ENCODE measurements at regions not wholly inside any gene's neighbourhood (a gene's known extent, or its start where the extent isn't known, plus 50 kb on each side); places are given as distances from the start of the nearest gene placed in this dataset.
A peak's percentile ranks its signal among the peaks of the same experiment; 100 is the strongest.

GRCh38 chr3:61358364-61358763 is 107.1 kb upstream of the FHIT start:
- H3K36me3 ChIP-seq (ENCODE audit: control insufficient read depth, insufficient read depth, low read length) = no peaks in the 10 kb centered on the region
- peak; percentile 70 for DNase-seq (ENCODE audit: extremely low read depth, insufficient read length)
- no peak overlapping the region for H3K4me3 ChIP-seq (replicated peaks; ENCODE audit: low read depth, low read length)
- TF ChIP-seq, protein P1, sequence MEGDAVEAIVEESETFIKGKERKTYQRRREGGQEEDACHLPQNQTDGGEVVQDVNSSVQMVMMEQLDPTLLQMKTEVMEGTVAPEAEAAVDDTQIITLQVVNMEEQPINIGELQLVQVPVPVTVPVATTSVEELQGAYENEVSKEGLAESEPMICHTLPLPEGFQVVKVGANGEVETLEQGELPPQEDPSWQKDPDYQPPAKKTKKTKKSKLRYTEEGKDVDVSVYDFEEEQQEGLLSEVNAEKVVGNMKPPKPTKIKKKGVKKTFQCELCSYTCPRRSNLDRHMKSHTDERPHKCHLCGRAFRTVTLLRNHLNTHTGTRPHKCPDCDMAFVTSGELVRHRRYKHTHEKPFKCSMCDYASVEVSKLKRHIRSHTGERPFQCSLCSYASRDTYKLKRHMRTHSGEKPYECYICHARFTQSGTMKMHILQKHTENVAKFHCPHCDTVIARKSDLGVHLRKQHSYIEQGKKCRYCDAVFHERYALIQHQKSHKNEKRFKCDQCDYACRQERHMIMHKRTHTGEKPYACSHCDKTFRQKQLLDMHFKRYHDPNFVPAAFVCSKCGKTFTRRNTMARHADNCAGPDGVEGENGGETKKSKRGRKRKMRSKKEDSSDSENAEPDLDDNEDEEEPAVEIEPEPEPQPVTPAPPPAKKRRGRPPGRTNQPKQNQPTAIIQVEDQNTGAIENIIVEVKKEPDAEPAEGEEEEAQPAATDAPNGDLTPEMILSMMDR (IDR thresholded peaks at IDR 0.05; ENCODE audit: insufficient read depth, low read length, poor library complexity, severe bottlenecking) = no peak
- no peaks in the 10 kb centered on the region for H3K27me3 ChIP-seq (replicated peaks; ENCODE audit: control insufficient read depth, insufficient read depth, low read length)

GRCh38 chr3:61360297-61360965 is 109.2 kb upstream of the FHIT start:
- TF ChIP-seq, protein P1 (IDR thresholded peaks at IDR 0.05; ENCODE audit: insufficient read depth, low read length, poor library complexity, severe bottlenecking) = no peak
- no peaks in the 10 kb centered on the region for H3K27me3 ChIP-seq (replicated peaks; ENCODE audit: control insufficient read depth, insufficient read depth, low read length)
- no peak overlapping the region for H3K4me3 ChIP-seq (replicated peaks; ENCODE audit: low read depth, low read length)
- no peak for DNase-seq (ENCODE audit: extremely low read depth, insufficient read length)
- H3K36me3 ChIP-seq (ENCODE audit: control insufficient read depth, insufficient read depth, low read length) = no peaks in the 10 kb centered on the region

DNA sequence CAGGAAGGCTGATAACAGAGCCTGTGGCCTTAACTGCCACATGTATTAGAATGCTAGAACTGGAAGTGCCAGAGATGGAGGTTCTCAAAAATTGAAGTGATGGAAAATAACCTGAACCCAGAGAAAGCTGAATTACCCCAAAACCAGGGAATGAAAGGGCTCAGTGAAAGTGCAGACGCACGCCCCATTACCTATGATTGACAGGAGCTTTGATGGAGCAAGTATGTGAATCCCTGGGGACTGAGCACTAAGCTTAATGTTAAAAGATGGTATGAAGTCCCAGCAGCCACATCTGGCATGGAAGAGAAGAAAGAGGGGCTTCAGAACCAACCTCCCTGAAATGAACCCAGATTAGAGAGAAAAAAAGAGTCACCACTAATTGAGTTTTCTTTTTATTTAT is 118.4 kb upstream of the FHIT start:
- TF ChIP-seq, protein P1 (IDR thresholded peaks at IDR 0.05; ENCODE audit: insufficient read depth, low read length, poor library complexity, severe bottlenecking) = no peak
- no peaks in the 10 kb centered on the region for H3K36me3 ChIP-seq (ENCODE audit: control insufficient read depth, insufficient read depth, low read length)
- H3K4me3 ChIP-seq (replicated peaks; ENCODE audit: low read depth, low read length) = no peak overlapping the region
- H3K27me3 ChIP-seq (replicated peaks; ENCODE audit: control insufficient read depth, insufficient read depth, low read length) = no peaks in the 10 kb centered on the region
- DNase-seq (ENCODE audit: extremely low read depth, insufficient read length) = no peak

DNA sequence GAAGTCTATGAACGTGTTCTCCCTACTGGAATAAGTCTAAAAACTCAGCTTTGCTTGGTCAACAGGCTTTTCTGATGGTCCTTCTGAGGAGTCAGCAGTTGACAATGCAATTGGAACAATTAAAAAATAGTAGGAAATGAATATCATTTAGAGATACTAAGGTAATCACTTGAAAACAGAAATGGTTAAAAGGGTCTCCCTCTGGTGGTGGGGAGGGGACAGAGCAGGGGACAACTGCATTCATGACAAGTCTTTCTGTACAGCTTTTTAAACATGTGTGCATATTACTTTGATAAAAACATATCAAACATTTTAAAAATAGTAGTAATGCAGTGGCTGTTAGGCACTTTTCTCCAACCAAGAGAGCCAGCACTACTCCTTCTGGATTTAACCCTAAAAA is 119.9 kb upstream of the FHIT start:
- no peaks in the 10 kb centered on the region for H3K27me3 ChIP-seq (replicated peaks; ENCODE audit: control insufficient read depth, insufficient read depth, low read length)
- H3K4me3 ChIP-seq (replicated peaks; ENCODE audit: low read depth, low read length) = no peak overlapping the region
- TF ChIP-seq, protein P1 (IDR thresholded peaks at IDR 0.05; ENCODE audit: insufficient read depth, low read length, poor library complexity, severe bottlenecking) = peak; percentile 76
- DNase-seq (ENCODE audit: extremely low read depth, insufficient read length) = no peak
- no peaks in the 10 kb centered on the region for H3K36me3 ChIP-seq (ENCODE audit: control insufficient read depth, insufficient read depth, low read length)

GRCh38 chr3:61372723-61373122 is 121.5 kb upstream of the FHIT start:
- TF ChIP-seq, protein P1 (IDR thresholded peaks at IDR 0.05; ENCODE audit: insufficient read depth, low read length, poor library complexity, severe bottlenecking) = no peak
- DNase-seq (ENCODE audit: extremely low read depth, insufficient read length) = no peak
- Histone ChIP-seq H3K27me3 (replicated peaks; ENCODE audit: control insufficient read depth, insufficient read depth, low read length) (no peaks in the 10 kb centered on the region), H3K36me3 (ENCODE audit: control insufficient read depth, insufficient read depth, low read length) (no peaks in the 10 kb centered on the region), H3K4me3 (replicated peaks; ENCODE audit: low read depth, low read length) (no peak overlapping the region)

DNA sequence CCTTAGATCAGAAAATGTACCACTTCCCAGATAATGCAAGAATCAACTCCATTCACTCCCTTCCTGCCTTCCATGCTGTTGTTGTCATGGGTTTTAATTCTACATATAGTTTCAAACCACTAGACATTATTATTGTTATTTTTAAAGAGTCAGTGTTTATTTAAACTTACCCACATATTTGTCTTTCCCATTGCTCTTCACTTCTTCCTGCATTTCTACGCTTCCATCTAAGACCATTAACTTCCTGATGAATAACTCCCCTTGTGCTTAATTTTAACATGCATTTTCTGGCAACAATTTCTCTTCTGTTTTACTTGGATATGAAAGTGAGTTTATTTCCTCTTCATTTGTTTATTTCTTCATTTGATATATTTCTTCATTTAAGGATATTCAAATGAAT is 127.1 kb upstream of the FHIT start:
- Histone ChIP-seq H3K4me3 (replicated peaks; ENCODE audit: low read depth, low read length) (no peak overlapping the region), H3K27me3 (replicated peaks; ENCODE audit: control insufficient read depth, insufficient read depth, low read length) (no peaks in the 10 kb centered on the region), H3K36me3 (ENCODE audit: control insufficient read depth, insufficient read depth, low read length) (no peaks in the 10 kb centered on the region)
- no peak for DNase-seq (ENCODE audit: extremely low read depth, insufficient read length)
- TF ChIP-seq, protein P1 (IDR thresholded peaks at IDR 0.05; ENCODE audit: insufficient read depth, low read length, poor library complexity, severe bottlenecking) = no peak

All from GM06990 (cell line).